Astrocyte (in vitro differentiated cells and primary cell): ENCODE measurements at regions not wholly inside any gene's neighbourhood (a gene's known extent, or its start where the extent isn't known, plus 50 kb on each side); places are given as distances from the start of the nearest gene placed in this dataset.

Source experiments
- DNase-seq: peaks from one replicate; pipeline ENCODE4 v3.0.0-alpha.2; 2010; ENCODE audit warnings: low read depth
- FAIRE-seq: peaks from 2 replicates; lab custom pipeline; 2011; peaks lifted over from hg19 to GRCh38; lab: Jason Lieb, UNC
- H2AFZ ChIP-seq: 2 replicates; pipeline ENCODE4 v1.6.0; 2012; ENCODE audit warnings: low read depth, low read length, inconsistent platforms
- H3K27ac ChIP-seq: 2 replicates; pipeline ENCODE4 v1.5.1; 2011; ENCODE audit warnings: low read depth, low read length, inconsistent platforms
- H3K27me3 ChIP-seq: 2 replicates; pipeline ENCODE4 v1.6.0; 2011; ENCODE audit warnings: low read length, inconsistent platforms; ENCODE audit not compliant: insufficient read depth
- H3K36me3 ChIP-seq: 2 replicates; pipeline ENCODE4 v1.5.1; 2011; ENCODE audit warnings: low read length, inconsistent platforms; ENCODE audit not compliant: insufficient read depth
- H3K4me1 ChIP-seq: 2 replicates; pipeline ENCODE4 v1.5.1; 2011; ENCODE audit warnings: low read length, inconsistent platforms; ENCODE audit not compliant: insufficient read depth
- H3K4me2 ChIP-seq: 2 replicates; pipeline ENCODE4 v1.6.0; 2012; ENCODE audit warnings: low read length, inconsistent platforms
- H3K4me3 ChIP-seq: 2 replicates; pipeline ENCODE4 v1.5.1; 2011; ENCODE audit warnings: low read depth, mild to moderate bottlenecking, low read length, inconsistent platforms; ENCODE audit not compliant: insufficient read depth
- H3K79me2 ChIP-seq: 2 replicates; pipeline ENCODE4 v1.6.0; 2012; ENCODE audit warnings: mild to moderate bottlenecking, low read length, inconsistent platforms; ENCODE audit not compliant: insufficient read depth
- H3K9ac ChIP-seq: 2 replicates; pipeline ENCODE4 v1.6.0; 2012; ENCODE audit warnings: mild to moderate bottlenecking, low read length, inconsistent platforms
- H3K9me3 ChIP-seq: 2 replicates; pipeline ENCODE4 v1.5.1; 2012; ENCODE audit warnings: low read depth, mild to moderate bottlenecking, low read length, inconsistent platforms; ENCODE audit not compliant: insufficient read depth
- H4K20me1 ChIP-seq: 2 replicates; pipeline ENCODE4 v1.6.0; 2012; ENCODE audit warnings: low read length, inconsistent platforms; ENCODE audit not compliant: insufficient read depth
- H3K27ac Mint-ChIP-seq: one replicate; pipeline ENCODE4 v1.8.0; 2021; ENCODE audit warnings: mild to moderate bottlenecking, mixed read lengths; ENCODE audit not compliant: unreplicated experiment
- H3K27me3 Mint-ChIP-seq: one replicate; pipeline ENCODE4 v1.8.0; 2021; ENCODE audit warnings: low read depth, mixed read lengths; ENCODE audit not compliant: unreplicated experiment
- H3K36me3 Mint-ChIP-seq: one replicate; pipeline ENCODE4 v1.8.0; 2021; ENCODE audit warnings: low read depth, mixed read lengths; ENCODE audit not compliant: unreplicated experiment
- H3K4me1 Mint-ChIP-seq: one replicate; pipeline ENCODE4 v1.8.0; 2021; ENCODE audit warnings: low read depth, mixed read lengths; ENCODE audit not compliant: unreplicated experiment
- H3K4me3 Mint-ChIP-seq: one replicate; pipeline ENCODE4 v1.8.0; 2021; ENCODE audit warnings: mild to moderate bottlenecking, moderate library complexity, mixed read lengths; ENCODE audit not compliant: unreplicated experiment
- H3K9me3 Mint-ChIP-seq: one replicate; pipeline ENCODE4 v1.8.0; 2021; ENCODE audit warnings: mild to moderate bottlenecking, mixed read lengths; ENCODE audit not compliant: unreplicated experiment
- CTCF ChIP-seq: IDR thresholded peaks from 2 replicates; pipeline ENCODE4 v1.5.1; 2011; ENCODE audit warnings: low read depth, mild to moderate bottlenecking, inconsistent platforms, low read length, moderate library complexity; ENCODE audit not compliant: insufficient read depth
- EZH2 ChIP-seq: IDR thresholded peaks from 2 replicates; pipeline ENCODE4 v1.6.1; 2012; ENCODE audit warnings: mild to moderate bottlenecking, low read length, inconsistent platforms; ENCODE audit not compliant: insufficient read depth

DNA sequence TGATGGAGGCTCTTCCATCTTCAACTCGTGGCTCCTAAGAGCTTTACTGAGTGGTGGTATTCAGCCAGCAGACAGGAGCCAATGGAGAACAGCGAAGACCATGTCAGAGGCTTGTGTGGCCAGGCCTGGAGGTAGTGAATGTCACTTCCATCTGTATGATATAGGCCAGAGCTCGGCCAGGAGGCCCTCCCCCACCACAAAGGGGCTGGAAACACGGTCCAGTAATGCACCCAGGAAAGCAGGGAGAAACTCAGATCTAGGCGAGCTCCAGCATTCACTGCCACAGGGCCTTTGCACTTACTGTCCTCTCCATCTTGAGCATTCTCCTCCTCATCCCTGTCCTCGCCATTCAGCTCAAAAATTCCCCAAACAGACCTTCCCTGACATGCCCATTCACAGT, 555.3 kb upstream of the C16orf82 start:
- H4K20me1 ChIP-seq = no peaks in the 10 kb centered on the region
- H3K79me2 ChIP-seq = no peaks in the 10 kb centered on the region
- H3K36me3 ChIP-seq = no peaks in the 10 kb centered on the region
- DNase-seq (no peak), FAIRE-seq (no peak)
- no peaks in the 10 kb centered on the region for H3K4me1 ChIP-seq
- no peak overlapping the region for H3K9ac ChIP-seq
- H3K36me3 Mint-ChIP-seq = no peaks in the 10 kb centered on the region
- no peak overlapping the region for H2AFZ ChIP-seq
- H3K9me3 Mint-ChIP-seq = no peaks in the 10 kb centered on the region
- no peaks in the 10 kb centered on the region for H3K4me1 Mint-ChIP-seq
- H3K4me3 Mint-ChIP-seq = no peak overlapping the region
- no peaks in the 10 kb centered on the region for H3K27me3 ChIP-seq
- no peak overlapping the region for H3K4me3 ChIP-seq
- H3K9me3 ChIP-seq = peaks cover 3% of the 10 kb centered on the region
- peaks cover 7% of the 10 kb centered on the region for H3K27me3 Mint-ChIP-seq
- no peak overlapping the region for H3K27ac ChIP-seq
- no peak for TF ChIP-seq EZH2
- TF ChIP-seq CTCF = no peak
- no peak overlapping the region for H3K27ac Mint-ChIP-seq
- H3K4me2 ChIP-seq = no peak overlapping the region

GRCh38 chr16:26521626-26522025, 545.1 kb upstream of the C16orf82 start:
- Mint-ChIP-seq H3K4me3 (no peak overlapping the region), H3K9me3 (peaks cover 5% of the 10 kb centered on the region), H3K36me3 (no peaks in the 10 kb centered on the region), H3K27me3 (no peaks in the 10 kb centered on the region), H3K27ac (no peak overlapping the region), H3K4me1 (no peaks in the 10 kb centered on the region)
- H3K9ac ChIP-seq = no peak overlapping the region
- no peak overlapping the region for H3K4me3 ChIP-seq
- H3K4me2 ChIP-seq = no peak overlapping the region
- H4K20me1 ChIP-seq = no peaks in the 10 kb centered on the region
- no peaks in the 10 kb centered on the region for H3K36me3 ChIP-seq
- no peaks in the 10 kb centered on the region for H3K4me1 ChIP-seq
- H3K9me3 ChIP-seq = peaks cover 8% of the 10 kb centered on the region
- no peak for TF ChIP-seq CTCF
- TF ChIP-seq EZH2 = no peak
- H3K27ac ChIP-seq = no peak overlapping the region
- no peak for FAIRE-seq
- H3K27me3 ChIP-seq = no peaks in the 10 kb centered on the region
- H3K79me2 ChIP-seq = no peaks in the 10 kb centered on the region
- no peak for DNase-seq
- no peak overlapping the region for H2AFZ ChIP-seq

- H3K27ac ChIP-seq = no peak overlapping the region
- H3K9me3 Mint-ChIP-seq = peaks cover 6% of the 10 kb centered on the region
- peaks cover 8% of the 10 kb centered on the region for H3K9me3 ChIP-seq
- TF ChIP-seq EZH2 (no peak), CTCF (no peak)
- no peaks in the 10 kb centered on the region for H3K4me1 Mint-ChIP-seq
- H3K36me3 Mint-ChIP-seq = no peaks in the 10 kb centered on the region
- no peak overlapping the region for H2AFZ ChIP-seq
- H3K4me3 ChIP-seq = no peak overlapping the region
- H3K4me2 ChIP-seq = no peak overlapping the region
- no peak overlapping the region for H3K4me3 Mint-ChIP-seq
- DNase-seq (no peak), FAIRE-seq (no peak)
- H3K27me3 Mint-ChIP-seq = no peaks in the 10 kb centered on the region
- H3K36me3 ChIP-seq = no peaks in the 10 kb centered on the region
- H4K20me1 ChIP-seq = no peaks in the 10 kb centered on the region
- H3K4me1 ChIP-seq = no peaks in the 10 kb centered on the region
- no peak overlapping the region for H3K9ac ChIP-seq
- H3K27me3 ChIP-seq = no peaks in the 10 kb centered on the region
- H3K79me2 ChIP-seq = no peaks in the 10 kb centered on the region
- no peak overlapping the region for H3K27ac Mint-ChIP-seq
Observed at GRCh38 chr16:26524281-26524680, 542.4 kb upstream of the C16orf82 start.
